Prostate gland (tissue), 2 donors: ENCODE measurements at regions not wholly inside any gene's neighbourhood (a gene's known extent, or its start where the extent isn't known, plus 50 kb on each side); places are given as distances from the start of the nearest gene placed in this dataset.

Experiments used
- POLR2A ChIP-seq: fragments of 450-650 bp; IDR thresholded peaks from one replicate; pipeline ENCODE4 v1.6.1; 2016; ENCODE audit warnings: antibody characterized with exemption, mild to moderate bottlenecking
- TF ChIP-seq, protein P1 (sequence below), 4 experiments: fragments of 200-600 bp in 2 of 4; fragments of 450-650 bp in 2 of 4; sonication (generic) in 2 of 4; IDR thresholded peaks; 1 replicate in 3 of 4; 2 replicates in 1 of 4; pipeline ENCODE4 v1.5.1; 2016 to 2019; ENCODE audit warnings: antibody characterized with exemption in 4 of 4, mild to moderate bottlenecking in 2 of 4, moderate library complexity in 2 of 4

DNA sequence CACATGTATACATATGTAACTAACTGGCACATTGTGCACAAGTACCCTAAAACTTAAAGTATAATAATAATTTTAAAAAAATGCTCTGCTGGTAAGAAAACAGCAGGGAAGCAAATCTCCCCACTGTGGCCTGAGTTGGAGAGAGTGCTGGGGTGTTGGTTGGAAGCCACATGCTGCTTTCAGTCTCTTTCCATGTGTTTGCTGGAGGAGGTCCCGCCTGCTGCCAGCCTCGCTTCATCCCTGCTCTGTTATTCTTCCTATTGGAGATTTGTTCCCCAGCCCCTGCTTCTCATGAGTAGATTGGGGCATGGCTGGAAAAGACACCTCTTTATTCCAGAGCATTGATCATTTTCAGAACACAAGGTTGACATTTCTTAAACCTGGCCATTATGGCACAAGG lies 230.5 kb downstream of the FGF9 start:
- TF ChIP-seq, protein P1, sequence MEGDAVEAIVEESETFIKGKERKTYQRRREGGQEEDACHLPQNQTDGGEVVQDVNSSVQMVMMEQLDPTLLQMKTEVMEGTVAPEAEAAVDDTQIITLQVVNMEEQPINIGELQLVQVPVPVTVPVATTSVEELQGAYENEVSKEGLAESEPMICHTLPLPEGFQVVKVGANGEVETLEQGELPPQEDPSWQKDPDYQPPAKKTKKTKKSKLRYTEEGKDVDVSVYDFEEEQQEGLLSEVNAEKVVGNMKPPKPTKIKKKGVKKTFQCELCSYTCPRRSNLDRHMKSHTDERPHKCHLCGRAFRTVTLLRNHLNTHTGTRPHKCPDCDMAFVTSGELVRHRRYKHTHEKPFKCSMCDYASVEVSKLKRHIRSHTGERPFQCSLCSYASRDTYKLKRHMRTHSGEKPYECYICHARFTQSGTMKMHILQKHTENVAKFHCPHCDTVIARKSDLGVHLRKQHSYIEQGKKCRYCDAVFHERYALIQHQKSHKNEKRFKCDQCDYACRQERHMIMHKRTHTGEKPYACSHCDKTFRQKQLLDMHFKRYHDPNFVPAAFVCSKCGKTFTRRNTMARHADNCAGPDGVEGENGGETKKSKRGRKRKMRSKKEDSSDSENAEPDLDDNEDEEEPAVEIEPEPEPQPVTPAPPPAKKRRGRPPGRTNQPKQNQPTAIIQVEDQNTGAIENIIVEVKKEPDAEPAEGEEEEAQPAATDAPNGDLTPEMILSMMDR (IDR thresholded peaks at IDR 0.05), result no peak
- no peak for TF ChIP-seq POLR2A
